Activated CD4-positive, alpha-beta T cell treated with anti-CD3 and anti-CD28 coated beads, Interleukin-2, amount 10 ng/mL, durations not matched to agents 7 days and 5 days (primary cell): ENCODE measurements at regions not wholly inside any gene's neighbourhood (a gene's known extent, or its start where the extent isn't known, plus 50 kb on each side); places are given as distances from the start of the nearest gene placed in this dataset.

Experiments used
- CTCF ChIA-PET: fragments of 350-600 bp; sonication (Branson Sonifier 250); formaldehyde crosslinking; loops from one replicate; lab custom pipeline; 2021; ENCODE audit warnings: antibody characterized with exemption; lab: Charles Lee
- POLR2A ChIA-PET: fragments of 350-600 bp; sonication (Branson Sonifier 250); formaldehyde crosslinking; loops from one replicate; lab custom pipeline; 2021; ENCODE audit warnings: antibody characterized with exemption; lab: Charles Lee
- DNase-seq: peaks from one replicate; pipeline ENCODE4 v3.0.0-alpha.2; 2020
- H3K27ac Mint-ChIP-seq: one replicate; pipeline ENCODE4 v1.8.0; 2021; ENCODE audit warnings: mild to moderate bottlenecking, moderate library complexity, mixed read lengths
- H3K27me3 Mint-ChIP-seq: one replicate; pipeline ENCODE4 v1.8.0; 2021; ENCODE audit warnings: mixed read lengths
- H3K36me3 Mint-ChIP-seq: one replicate; pipeline ENCODE4 v1.8.0; 2021; ENCODE audit warnings: low read depth, mixed read lengths
- H3K4me1 Mint-ChIP-seq: one replicate; pipeline ENCODE4 v1.8.0; 2021; ENCODE audit warnings: mixed read lengths
- H3K4me3 Mint-ChIP-seq: one replicate; pipeline ENCODE4 v1.8.0; 2021; ENCODE audit warnings: mild to moderate bottlenecking, moderate library complexity, mixed read lengths
- H3K9me3 Mint-ChIP-seq: one replicate; pipeline ENCODE4 v1.8.0; 2021; ENCODE audit warnings: mixed read lengths

- H3K27me3 Mint-ChIP-seq, result no peaks in the 10 kb centered on the region
- no peak overlapping the region for H3K4me3 Mint-ChIP-seq
- no peak overlapping the region for H3K27ac Mint-ChIP-seq
- H3K9me3 Mint-ChIP-seq, result no peaks in the 10 kb centered on the region
- POLR2A ChIA-PET, result no interaction called here
- no peaks in the 10 kb centered on the region for H3K4me1 Mint-ChIP-seq
- no peaks in the 10 kb centered on the region for H3K36me3 Mint-ChIP-seq
- DNase-seq, result no peak
- CTCF ChIA-PET, result no interaction called here
Measured at GRCh38 chr4:143046906-143047305, 137.8 kb upstream of the USP38 start.

GRCh38 chr4:143054971-143055370 is 129.7 kb upstream of the USP38 start:
- Mint-ChIP-seq H3K4me1 (no peaks in the 10 kb centered on the region), H3K27ac (no peak overlapping the region), H3K36me3 (no peaks in the 10 kb centered on the region), H3K27me3 (no peaks in the 10 kb centered on the region), H3K4me3 (no peak overlapping the region), H3K9me3 (no peaks in the 10 kb centered on the region)
- ChIA-PET POLR2A (no interaction called here), CTCF (no interaction called here)
- no peak for DNase-seq

- no peak overlapping the region for H3K27ac Mint-ChIP-seq
- H3K27me3 Mint-ChIP-seq, result no peaks in the 10 kb centered on the region
- no peak for DNase-seq
- no peaks in the 10 kb centered on the region for H3K36me3 Mint-ChIP-seq
- no peaks in the 10 kb centered on the region for H3K4me1 Mint-ChIP-seq
- POLR2A ChIA-PET, result no interaction called here
- H3K9me3 Mint-ChIP-seq, result no peaks in the 10 kb centered on the region
- CTCF ChIA-PET, result interaction anchor here (0.7 kb wide), 1 partner anchor 34 kb away, joined by 3 read pairs; no protein-coding TSS in a partner anchor
- H3K4me3 Mint-ChIP-seq, result no peak overlapping the region
Measured at GRCh38 chr4:143055997-143056396, 128.7 kb upstream of the USP38 start.

GRCh38 chr4:143071351-143071750 is 113.4 kb upstream of the USP38 start:
- DNase-seq, result no peak
- Mint-ChIP-seq H3K9me3 (no peaks in the 10 kb centered on the region), H3K27me3 (peaks cover 2% of the 10 kb centered on the region), H3K36me3 (no peaks in the 10 kb centered on the region), H3K27ac (no peak overlapping the region), H3K4me3 (no peak overlapping the region), H3K4me1 (no peaks in the 10 kb centered on the region)
- POLR2A ChIA-PET, result no interaction called here
- CTCF ChIA-PET, result interaction anchor here (0.9 kb wide), 1 partner anchor 13 kb away, joined by 4 read pairs; no protein-coding TSS in a partner anchor

- no peaks in the 10 kb centered on the region for H3K4me1 Mint-ChIP-seq
- CTCF ChIA-PET, result no interaction called here
- no peak for DNase-seq
- POLR2A ChIA-PET, result no interaction called here
- no peak overlapping the region for H3K27ac Mint-ChIP-seq
- no peak overlapping the region for H3K4me3 Mint-ChIP-seq
- peaks cover 2% of the 10 kb centered on the region for H3K27me3 Mint-ChIP-seq
- no peaks in the 10 kb centered on the region for H3K36me3 Mint-ChIP-seq
- H3K9me3 Mint-ChIP-seq, result no peaks in the 10 kb centered on the region
Measured at GRCh38 chr4:143076723-143077122, 108.0 kb upstream of the USP38 start.

- POLR2A ChIA-PET, result no interaction called here
- CTCF ChIA-PET, result interaction anchor here (1.5 kb wide), 1 partner anchor 23 kb away, joined by 4 read pairs; no protein-coding TSS in a partner anchor
- Mint-ChIP-seq H3K4me3 (no peak overlapping the region), H3K36me3 (no peaks in the 10 kb centered on the region), H3K27ac (no peak overlapping the region), H3K27me3 (peaks cover 2% of the 10 kb centered on the region), H3K4me1 (no peaks in the 10 kb centered on the region), H3K9me3 (no peaks in the 10 kb centered on the region)
- DNase-seq, result no peak
Measured at GRCh38 chr4:143082701-143083100, 102.0 kb upstream of the USP38 start.

GRCh38 chr4:143083756-143084472 is 100.8 kb upstream of the USP38 start:
- peaks cover 2% of the 10 kb centered on the region for H3K27me3 Mint-ChIP-seq
- DNase-seq, result no peak
- no peak overlapping the region for H3K4me3 Mint-ChIP-seq
- ChIA-PET CTCF (interaction anchor here (1.5 kb wide), 1 partner anchor 25 kb away, joined by 4 read pairs; no protein-coding TSS in a partner anchor), POLR2A (no interaction called here)
- no peak overlapping the region for H3K27ac Mint-ChIP-seq
- H3K9me3 Mint-ChIP-seq, result no peaks in the 10 kb centered on the region
- H3K36me3 Mint-ChIP-seq, result no peaks in the 10 kb centered on the region
- H3K4me1 Mint-ChIP-seq, result no peaks in the 10 kb centered on the region

- Mint-ChIP-seq H3K27ac (no peak overlapping the region), H3K36me3 (no peaks in the 10 kb centered on the region), H3K27me3 (peaks cover 2% of the 10 kb centered on the region), H3K9me3 (no peaks in the 10 kb centered on the region), H3K4me1 (no peaks in the 10 kb centered on the region), H3K4me3 (no peak overlapping the region)
- no peak for DNase-seq
- POLR2A ChIA-PET, result no interaction called here
- CTCF ChIA-PET, result no interaction called here
Measured at GRCh38 chr4:143084566-143084965, 100.2 kb upstream of the USP38 start.

GRCh38 chr4:143085224-143085623 is 99.5 kb upstream of the USP38 start:
- no peak overlapping the region for H3K27ac Mint-ChIP-seq
- CTCF ChIA-PET, result no interaction called here
- no peak for DNase-seq
- peaks cover 2% of the 10 kb centered on the region for H3K27me3 Mint-ChIP-seq
- H3K4me1 Mint-ChIP-seq, result no peaks in the 10 kb centered on the region
- H3K36me3 Mint-ChIP-seq, result no peaks in the 10 kb centered on the region
- POLR2A ChIA-PET, result no interaction called here
- H3K9me3 Mint-ChIP-seq, result no peaks in the 10 kb centered on the region
- no peak overlapping the region for H3K4me3 Mint-ChIP-seq

GRCh38 chr4:143085659-143086058 is 99.1 kb upstream of the USP38 start:
- no peaks in the 10 kb centered on the region for H3K9me3 Mint-ChIP-seq
- no peaks in the 10 kb centered on the region for H3K4me1 Mint-ChIP-seq

GRCh38 chr4:143089291-143089690 is 95.4 kb upstream of the USP38 start:
- Mint-ChIP-seq H3K36me3 (no peaks in the 10 kb centered on the region), H3K27ac (no peak overlapping the region), H3K4me3 (no peak overlapping the region), H3K4me1 (no peaks in the 10 kb centered on the region), H3K27me3 (no peaks in the 10 kb centered on the region), H3K9me3 (no peaks in the 10 kb centered on the region)
- POLR2A ChIA-PET, result no interaction called here
- no peak for DNase-seq
- CTCF ChIA-PET, result no interaction called here

More at GRCh38 chr4:143085659-143086058, 99.1 kb upstream of the USP38 start:
- Mint-ChIP-seq H3K27me3 (peaks cover 2% of the 10 kb centered on the region), H3K27ac (no peak overlapping the region), H3K36me3 (no peaks in the 10 kb centered on the region), H3K4me3 (no peak overlapping the region)
- POLR2A ChIA-PET, result no interaction called here
- CTCF ChIA-PET, result no interaction called here
- no peak for DNase-seq

GRCh38 chr4:143089847-143090246 is 94.9 kb upstream of the USP38 start:
- Mint-ChIP-seq H3K4me3 (no peak overlapping the region), H3K9me3 (no peaks in the 10 kb centered on the region)

GRCh38 chr4:143091862-143092261 is 92.9 kb upstream of the USP38 start:
- ChIA-PET CTCF (no interaction called here), POLR2A (no interaction called here)
- H3K36me3 Mint-ChIP-seq, result no peaks in the 10 kb centered on the region
- H3K27ac Mint-ChIP-seq, result no peak overlapping the region
- DNase-seq, result no peak
- H3K9me3 Mint-ChIP-seq, result no peaks in the 10 kb centered on the region
- no peaks in the 10 kb centered on the region for H3K4me1 Mint-ChIP-seq
- no peaks in the 10 kb centered on the region for H3K27me3 Mint-ChIP-seq
- no peak overlapping the region for H3K4me3 Mint-ChIP-seq

More at GRCh38 chr4:143089847-143090246, 94.9 kb upstream of the USP38 start:
- Mint-ChIP-seq H3K4me1 (no peaks in the 10 kb centered on the region), H3K27ac (no peak overlapping the region), H3K36me3 (no peaks in the 10 kb centered on the region), H3K27me3 (no peaks in the 10 kb centered on the region)
- POLR2A ChIA-PET, result no interaction called here
- CTCF ChIA-PET, result interaction anchor here (0.6 kb wide), 1 partner anchor 34 kb away, joined by 3 read pairs; no protein-coding TSS in a partner anchor
- DNase-seq, result no peak
